Endodermal cell (in vitro differentiated cells): ENCODE measurements at regions not wholly inside any gene's neighbourhood (a gene's known extent, or its start where the extent isn't known, plus 50 kb on each side); places are given as distances from the start of the nearest gene placed in this dataset.

Experiments
- DNase-seq: peaks from one replicate; pipeline ENCODE4 v3.0.0-alpha.2; 2017
- H3K27ac ChIP-seq: 2 replicates; pipeline ENCODE4 v1.5.1; 2013; ENCODE audit warnings: mild to moderate bottlenecking, low read depth, low read length, moderate library complexity
- H3K27me3 ChIP-seq: 2 replicates; pipeline ENCODE4 v1.6.1; 2013; ENCODE audit warnings: mild to moderate bottlenecking, low read length, moderate library complexity; ENCODE audit not compliant: insufficient read depth, control insufficient read depth, poor library complexity, severe bottlenecking
- H3K36me3 ChIP-seq: 2 replicates; pipeline ENCODE4 v1.7.0; 2013; ENCODE audit warnings: mild to moderate bottlenecking, low read length, moderate library complexity; ENCODE audit not compliant: control insufficient read depth, insufficient read depth
- H3K4me1 ChIP-seq: one replicate; pipeline ENCODE4 v1.7.0; 2013; ENCODE audit warnings: low read length; ENCODE audit not compliant: control insufficient read depth, insufficient read depth
- H3K4me3 ChIP-seq: 2 replicates; pipeline ENCODE4 v1.5.1; 2013; ENCODE audit warnings: mild to moderate bottlenecking, low read length, moderate library complexity
- H3K9ac ChIP-seq: 2 replicates; pipeline ENCODE4 v1.6.1; 2013; ENCODE audit warnings: mild to moderate bottlenecking, low read length, moderate library complexity; ENCODE audit not compliant: poor library complexity, severe bottlenecking; ENCODE audit errors: extremely low read depth
- H3K9me3 ChIP-seq: 2 replicates; pipeline ENCODE4 v1.6.1; 2013; ENCODE audit warnings: mild to moderate bottlenecking, low read length, moderate library complexity; ENCODE audit not compliant: control insufficient read depth
- H3K27ac Mint-ChIP-seq: 2 replicates; pipeline ENCODE4 v1.8.0; 2020; ENCODE audit warnings: mixed read lengths
- H3K27me3 Mint-ChIP-seq: 2 replicates; pipeline ENCODE4 v1.8.0; 2021; ENCODE audit warnings: mild to moderate bottlenecking, mixed read lengths; ENCODE audit not compliant: insufficient read depth
- H3K36me3 Mint-ChIP-seq: 2 replicates; pipeline ENCODE4 v1.8.0; 2020; ENCODE audit warnings: low read depth, mixed read lengths
- H3K4me1 Mint-ChIP-seq: 2 replicates; pipeline ENCODE4 v1.8.0; 2020; ENCODE audit warnings: mixed read lengths
- H3K4me3 Mint-ChIP-seq: 2 replicates; pipeline ENCODE4 v1.8.0; 2020; ENCODE audit warnings: mild to moderate bottlenecking, moderate library complexity, mixed read lengths
- H3K9me3 Mint-ChIP-seq: 2 replicates; pipeline ENCODE4 v1.8.0; 2020; ENCODE audit warnings: mild to moderate bottlenecking, mixed read lengths
- CTCF ChIP-seq: fragments of 200-600 bp; sonication (generic); conservative IDR thresholded peaks from 2 replicates; pipeline ENCODE4 v1.5.0; 2021; ENCODE audit warnings: antibody characterized with exemption, mild to moderate bottlenecking
- WGBS, 2 experiments: methylation state at CpG; one replicate each; pipeline versions ENCODE4 v1.1.5 to v1.1.7; 2013; ENCODE audit warnings: missing lambda C conversion rate in 2 of 2, mixed read lengths in 1 of 2; ENCODE audit not compliant: insufficient coverage in 1 of 2, insufficient read length in 1 of 2; 5-methylcytosine and 5-hydroxymethylcytosine counted together

- H3K27ac Mint-ChIP-seq, result no peak overlapping the region
- peaks cover 10% of the 10 kb centered on the region for H3K4me1 Mint-ChIP-seq
These were observed 84.7 kb upstream of the ZP4 start for GRCh38 chr1:237975376-237975775.

GRCh38 chr1:237972186-237972585 is 81.5 kb upstream of the ZP4 start:
- Histone ChIP-seq H3K9me3 (no peaks in the 10 kb centered on the region), H3K27ac (no peak overlapping the region), H3K36me3 (no peaks in the 10 kb centered on the region), H3K27me3 (no peaks in the 10 kb centered on the region), H3K4me1 (no peaks in the 10 kb centered on the region), H3K4me3 (no peak overlapping the region), H3K9ac (no peak overlapping the region)
- Mint-ChIP-seq H3K9me3 (peaks cover 3% of the 10 kb centered on the region), H3K36me3 (no peaks in the 10 kb centered on the region), H3K4me3 (no peak overlapping the region), H3K27ac (no peak overlapping the region), H3K27me3 (no peaks in the 10 kb centered on the region), H3K4me1 (peaks cover 10% of the 10 kb centered on the region)
- 91% methylated on average over 4 of the region's 4 CpGs; no CpG with 5 or more reads in 1 of the 2 experiments for WGBS, 2 experiments
- no peak for TF ChIP-seq CTCF
- no peak for DNase-seq

More at GRCh38 chr1:237975376-237975775, 84.7 kb upstream of the ZP4 start:
- no peak overlapping the region for H3K4me3 Mint-ChIP-seq
- Histone ChIP-seq H3K36me3 (no peaks in the 10 kb centered on the region), H3K9me3 (no peaks in the 10 kb centered on the region), H3K9ac (no peak overlapping the region), H3K4me1 (no peaks in the 10 kb centered on the region), H3K27ac (no peak overlapping the region), H3K4me3 (no peak overlapping the region), H3K27me3 (no peaks in the 10 kb centered on the region)
- no peaks in the 10 kb centered on the region for H3K27me3 Mint-ChIP-seq
- H3K9me3 Mint-ChIP-seq, result peaks cover 3% of the 10 kb centered on the region
- no peak for TF ChIP-seq CTCF
- H3K36me3 Mint-ChIP-seq, result no peaks in the 10 kb centered on the region
- no peak for DNase-seq

- no peak for TF ChIP-seq CTCF
- no peak for DNase-seq
- H3K9ac ChIP-seq, result no peak overlapping the region
- no peaks in the 10 kb centered on the region for H3K9me3 Mint-ChIP-seq
- H3K36me3 ChIP-seq, result no peaks in the 10 kb centered on the region
- no peak overlapping the region for H3K4me3 Mint-ChIP-seq
- 97% methylated on average over 2 of the region's 2 CpGs; no CpG with 5 or more reads in 1 of the 2 experiments for WGBS, 2 experiments
- H3K4me1 ChIP-seq, result no peaks in the 10 kb centered on the region
- H3K27ac Mint-ChIP-seq, result no peak overlapping the region
- no peaks in the 10 kb centered on the region for H3K27me3 ChIP-seq
- no peaks in the 10 kb centered on the region for H3K27me3 Mint-ChIP-seq
- no peaks in the 10 kb centered on the region for H3K9me3 ChIP-seq
- H3K4me1 Mint-ChIP-seq, result peaks cover 20% of the 10 kb centered on the region
- H3K4me3 ChIP-seq, result no peak overlapping the region
- no peaks in the 10 kb centered on the region for H3K36me3 Mint-ChIP-seq
- no peak overlapping the region for H3K27ac ChIP-seq
These were observed 72.3 kb upstream of the ZP4 start for GRCh38 chr1:237962985-237963384.
